Stomach (tissue), 8 donors: ENCODE measurements at regions not wholly inside any gene's neighbourhood (a gene's known extent, or its start where the extent isn't known, plus 50 kb on each side); places are given as distances from the start of the nearest gene placed in this dataset.

Experiments used
- DNase-seq, 2 donors: peaks; one replicate each; pipeline versions ENCODE4 v3.0.0 to v3.0.0-alpha.2; 2013 to 2019
- H3K27ac ChIP-seq, 5 donors: fragments of 200-600 bp in 4 of 5; sonication (generic) in 4 of 5; one replicate each; pipeline ENCODE4 v1.5.1; 2013 to 2019; ENCODE audit warnings: mild to moderate bottlenecking in 1 of 5, moderate library complexity in 1 of 5
- H3K27me3 ChIP-seq, 3 donors: fragments of 200-600 bp; sonication (generic); one replicate each; pipeline ENCODE4 v1.5.1; 2017 to 2019; ENCODE audit warnings: mixed run types in 1 of 3
- H3K36me3 ChIP-seq, 4 donors: fragments of 200-600 bp; sonication (generic); 1 replicate in 3 of 4; 2 replicates in 1 of 4; pipeline ENCODE4 v1.5.1; 2016 to 2019
- H3K4me1 ChIP-seq, 4 donors: fragments of 200-600 bp; sonication (generic); one replicate each; pipeline ENCODE4 v1.5.1; 2016 to 2019
- H3K4me3 ChIP-seq, 4 donors: fragments of 200-600 bp; sonication (generic) in 3 of 4; one replicate each; pipeline ENCODE4 v1.5.1; 2016 to 2019; ENCODE audit warnings: mild to moderate bottlenecking in 1 of 4
- H3K9me3 ChIP-seq, 4 donors: fragments of 200-600 bp; sonication (generic); one replicate each; pipeline ENCODE4 v1.5.1; 2016 to 2019
- CTCF ChIP-seq, 7 experiments: fragments of 450-650 bp in 4 of 7; fragments of 200-600 bp in 3 of 7; sonication (generic) in 3 of 7; IDR thresholded peaks; one replicate each; pipeline ENCODE4 v1.5.1; 2016 to 2019; ENCODE audit warnings: antibody characterized with exemption in 7 of 7, control low read depth in 2 of 7, mild to moderate bottlenecking in 1 of 7
- EP300 ChIP-seq: sonication (generic); formaldehyde crosslinking; IDR thresholded peaks from one replicate; pipeline ENCODE4 v1.6.1; 2017; ENCODE audit warnings: antibody characterized with exemption
- POLR2A ChIP-seq, 4 donors: fragments of 450-650 bp; IDR thresholded peaks; one replicate each; pipeline ENCODE4 v1.6.1; 2016; ENCODE audit warnings: antibody characterized with exemption in 4 of 4, control low read depth in 2 of 4, mild to moderate bottlenecking in 1 of 4, moderate library complexity in 1 of 4
- POLR2AphosphoS5 ChIP-seq, 3 donors: sonication (generic); formaldehyde crosslinking; IDR thresholded peaks; one replicate each; pipeline ENCODE4 v1.6.1; 2016; ENCODE audit warnings: antibody characterized with exemption in 3 of 3
- WGBS, 5 donors: extraction: QIAGEN DNeasy Blood & Tissue Kit in 3 of 5; methylation state at CpG; one replicate each; pipeline versions ENCODE4 v1.1.5 to v1.1.7; 2013 to 2018; 5-methylcytosine and 5-hydroxymethylcytosine counted together
- intact Hi-C: fragments of 100-400 bp; cut with DNase I; formaldehyde crosslinking; loops from one replicate; pipeline ENCODE4 v1.15.1; 2023; ENCODE audit warnings: low total_unique reads
- donor health status: healthy with polysubstance abuse.
- donor health status: Bipolar disorder and iron deficiency.
- donor health status: healthy.

GRCh38 chr3:152621006-152621868 lies 213.7 kb upstream of the P2RY1 start:
- WGBS, 5 donors = 54 to 72% (median 63%) methylated on average over 8 of the region's 8 CpGs
- no peaks in the 10 kb centered on the region for H3K9me3 ChIP-seq
- H3K4me1 ChIP-seq = no peaks in the 10 kb centered on the region
- intact Hi-C loops = no loop called here
- H3K27ac ChIP-seq = peak overlapping the region in 1 of 5 donors; percentile 5
- TF ChIP-seq CTCF (IDR thresholded peaks at IDR 0.05) (no peak), EP300 (no peak), POLR2A (IDR thresholded peaks at IDR 0.05) (no peak), POLR2AphosphoS5 (IDR thresholded peaks at IDR 0.05) (no peak)
- no peak overlapping the region for H3K4me3 ChIP-seq
- no peaks in the 10 kb centered on the region for H3K36me3 ChIP-seq
- peak in 1 of 2 donors; percentile 40 for DNase-seq
- no peaks in the 10 kb centered on the region for H3K27me3 ChIP-seq

- Histone ChIP-seq H3K27ac (no peak overlapping the region), H3K9me3 (no peaks in the 10 kb centered on the region), H3K36me3 (no peaks in the 10 kb centered on the region), H3K27me3 (no peaks in the 10 kb centered on the region), H3K4me1 (no peaks in the 10 kb centered on the region), H3K4me3 (no peak overlapping the region)
- peak in 1 of 2 donors; percentile 43 for DNase-seq
- 69 to 83% (median 76%) methylated on average over 4 of the region's 4 CpGs for WGBS, 5 donors
- intact Hi-C loops = no loop called here
- TF ChIP-seq CTCF (IDR thresholded peaks at IDR 0.05) (no peak), EP300 (no peak), POLR2AphosphoS5 (IDR thresholded peaks at IDR 0.05) (no peak), POLR2A (IDR thresholded peaks at IDR 0.05) (no peak)
Observed at GRCh38 chr3:152621967-152622810, 212.7 kb upstream of the P2RY1 start.

GRCh38 chr3:152622811-152623167 lies 212.1 kb upstream of the P2RY1 start:
- no peaks in the 10 kb centered on the region for H3K4me1 ChIP-seq
- no peak for DNase-seq
- intact Hi-C loops = no loop called here
- H3K36me3 ChIP-seq = no peaks in the 10 kb centered on the region
- H3K27ac ChIP-seq = no peak overlapping the region
- no peaks in the 10 kb centered on the region for H3K27me3 ChIP-seq
- no peaks in the 10 kb centered on the region for H3K9me3 ChIP-seq
- TF ChIP-seq EP300 (no peak), POLR2A (IDR thresholded peaks at IDR 0.05) (no peak), CTCF (IDR thresholded peaks at IDR 0.05) (no peak), POLR2AphosphoS5 (IDR thresholded peaks at IDR 0.05) (no peak)
- WGBS, 5 donors = 70 to 86% (median 80%) methylated on average over 2 of the region's 2 CpGs
- no peak overlapping the region for H3K4me3 ChIP-seq

GRCh38 chr3:152623286-152623911 lies 211.5 kb upstream of the P2RY1 start:
- TF ChIP-seq EP300 = no peak
- no peak for TF ChIP-seq POLR2AphosphoS5 (IDR thresholded peaks at IDR 0.05)
- no peak for TF ChIP-seq POLR2A (IDR thresholded peaks at IDR 0.05)
- no peak for TF ChIP-seq CTCF (IDR thresholded peaks at IDR 0.05)
- WGBS, 5 donors = 67 to 73% (median 70%) methylated on average over 5 of the region's 5 CpGs
- H3K27me3 ChIP-seq = no peaks in the 10 kb centered on the region
- no peaks in the 10 kb centered on the region for H3K9me3 ChIP-seq
- H3K4me3 ChIP-seq = no peak overlapping the region
- H3K27ac ChIP-seq = no peak overlapping the region
- no peaks in the 10 kb centered on the region for H3K36me3 ChIP-seq
- DNase-seq = no peak
- intact Hi-C loops = no loop called here
- no peaks in the 10 kb centered on the region for H3K4me1 ChIP-seq
